Tibial nerve (tissue), 4 donors: ENCODE measurements at regions not wholly inside any gene's neighbourhood (a gene's known extent, or its start where the extent isn't known, plus 50 kb on each side); places are given as distances from the start of the nearest gene placed in this dataset.

ENCODE experiments used
- EP300 ChIP-seq, 2 donors: sonication (generic); formaldehyde crosslinking; IDR thresholded peaks; one replicate each; pipeline ENCODE4 v1.6.1; 2017; ENCODE audit warnings: antibody characterized with exemption in 2 of 2, mild to moderate bottlenecking in 1 of 2
- POLR2A ChIP-seq, 2 donors: fragments of 450-650 bp; IDR thresholded peaks; one replicate each; pipeline ENCODE4 v1.6.1; 2017; ENCODE audit warnings: antibody characterized with exemption in 2 of 2, mild to moderate bottlenecking in 2 of 2, moderate library complexity in 2 of 2
- TF ChIP-seq, protein P1 (sequence below), 5 experiments: fragments of 200-600 bp in 3 of 5; fragments of 450-650 bp in 2 of 5; sonication (generic) in 3 of 5; IDR thresholded peaks; one replicate each; pipeline ENCODE4 v1.5.1; 2016 to 2019; ENCODE audit warnings: antibody characterized with exemption in 5 of 5, mild to moderate bottlenecking in 3 of 5, moderate library complexity in 2 of 5

DNA sequence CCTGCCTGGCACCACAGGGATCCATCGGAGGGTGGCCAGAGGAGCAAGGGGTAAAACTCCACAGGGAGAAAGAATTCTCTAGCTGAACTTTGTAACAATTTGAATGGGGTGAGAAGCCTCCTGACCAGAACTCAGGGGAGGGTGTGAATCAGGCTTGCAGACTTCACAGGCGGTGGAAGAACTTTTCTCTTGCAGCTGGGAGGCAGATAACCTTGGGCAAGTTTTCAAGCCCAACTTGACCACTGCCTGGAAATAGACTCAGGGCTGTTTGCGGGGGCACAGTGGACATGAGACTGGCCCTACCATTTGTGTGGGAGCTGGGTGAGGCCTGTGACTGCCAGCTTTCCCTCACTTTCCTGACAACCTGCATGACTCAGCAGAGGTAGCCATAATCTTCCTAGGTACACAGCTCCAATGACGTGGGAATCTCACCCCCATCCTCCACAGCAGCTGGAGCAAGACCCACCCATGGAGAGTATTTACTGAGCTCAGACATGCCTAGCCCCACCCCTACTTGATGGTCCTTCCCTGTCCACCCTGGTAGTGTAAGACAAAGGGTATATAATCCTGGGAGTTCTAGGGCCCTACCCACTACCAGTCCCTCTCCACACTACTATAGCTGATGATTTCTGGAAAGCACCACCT, 210.0 kb upstream of the AGTR2 start:
- TF ChIP-seq POLR2A (IDR thresholded peaks at IDR 0.05) (no peak), EP300 (IDR thresholded peaks at IDR 0.05) (no peak)
- TF ChIP-seq, protein P1, sequence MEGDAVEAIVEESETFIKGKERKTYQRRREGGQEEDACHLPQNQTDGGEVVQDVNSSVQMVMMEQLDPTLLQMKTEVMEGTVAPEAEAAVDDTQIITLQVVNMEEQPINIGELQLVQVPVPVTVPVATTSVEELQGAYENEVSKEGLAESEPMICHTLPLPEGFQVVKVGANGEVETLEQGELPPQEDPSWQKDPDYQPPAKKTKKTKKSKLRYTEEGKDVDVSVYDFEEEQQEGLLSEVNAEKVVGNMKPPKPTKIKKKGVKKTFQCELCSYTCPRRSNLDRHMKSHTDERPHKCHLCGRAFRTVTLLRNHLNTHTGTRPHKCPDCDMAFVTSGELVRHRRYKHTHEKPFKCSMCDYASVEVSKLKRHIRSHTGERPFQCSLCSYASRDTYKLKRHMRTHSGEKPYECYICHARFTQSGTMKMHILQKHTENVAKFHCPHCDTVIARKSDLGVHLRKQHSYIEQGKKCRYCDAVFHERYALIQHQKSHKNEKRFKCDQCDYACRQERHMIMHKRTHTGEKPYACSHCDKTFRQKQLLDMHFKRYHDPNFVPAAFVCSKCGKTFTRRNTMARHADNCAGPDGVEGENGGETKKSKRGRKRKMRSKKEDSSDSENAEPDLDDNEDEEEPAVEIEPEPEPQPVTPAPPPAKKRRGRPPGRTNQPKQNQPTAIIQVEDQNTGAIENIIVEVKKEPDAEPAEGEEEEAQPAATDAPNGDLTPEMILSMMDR (IDR thresholded peaks at IDR 0.05) = no peak
